ENCODE measurements at regions not wholly inside any gene's neighbourhood (a gene's known extent, or its start where the extent isn't known, plus 50 kb on each side); places are given as distances from the start of the nearest gene placed in this dataset.

GRCh38 chr18:49693717-49694005 is 119.7 kb downstream of the ACAA2 start:
- Histone ChIP-seq H4K5ac (ENCODE audit: insufficient read length, low read depth, low read length) (no peak overlapping the region), H4K8ac (replicated peaks; ENCODE audit: insufficient read length, low read depth, low read length) (no peak overlapping the region), H2BK120ac (ENCODE audit: low read depth, low read length, poor library complexity, severe bottlenecking) (no peak overlapping the region), H2BK12ac (ENCODE audit: insufficient read length, low read depth, low read length) (no peak overlapping the region), H2BK15ac (ENCODE audit: low read depth, low read length) (no peak overlapping the region), H3K9me3 (ENCODE audit: control insufficient read depth, low read depth, low read length) (no peaks in the 10 kb centered on the region), H3T11ph (ENCODE audit: low read length) (no peak overlapping the region), H3K79me2 (ENCODE audit: insufficient read depth, low read length) (no peaks in the 10 kb centered on the region), H2AK5ac (ENCODE audit: insufficient read length, low read length) (no peak overlapping the region), H3K23me2 (ENCODE audit: insufficient read length, low read depth, low read length, poor library complexity, severe bottlenecking) (no peaks in the 10 kb centered on the region), H3K56ac (ENCODE audit: insufficient read length, low read depth, low read length) (no peak overlapping the region), H2BK5ac (ENCODE audit: insufficient read length, low read length) (no peak overlapping the region), H2BK20ac (ENCODE audit: low read depth, low read length, poor library complexity, severe bottlenecking) (no peak overlapping the region), H3K27ac (ENCODE audit: insufficient read length, low read depth, low read length) (no peak overlapping the region), H3K79me1 (ENCODE audit: insufficient read depth, low read depth, low read length, poor library complexity, severe bottlenecking) (no peaks in the 10 kb centered on the region), H4K91ac (ENCODE audit: insufficient read length, low read depth, low read length) (no peak overlapping the region), H4K20me1 (ENCODE audit: control insufficient read depth, insufficient read depth, insufficient read length) (no peaks in the 10 kb centered on the region), H3K23ac (ENCODE audit: insufficient read length, low read depth, low read length) (no peak overlapping the region), H3K18ac (ENCODE audit: insufficient read length, low read depth, low read length) (no peak overlapping the region), H3K27me3 (ENCODE audit: insufficient read depth, low read length) (no peaks in the 10 kb centered on the region), H3K4me1 (ENCODE audit: insufficient read depth, low read length) (0 out of 2 replicates have a peak, but pooled peaks cover 2% of the 10 kb centered on the region), H2AFZ (ENCODE audit: low read length) (no peak overlapping the region), H3K14ac (ENCODE audit: insufficient read depth, low read length) (no peak overlapping the region), H3K9ac (ENCODE audit: extremely low read depth, insufficient read length, low read length) (no peak overlapping the region), H3K4me2 (ENCODE audit: insufficient read depth, insufficient read length, low read length) (no peak overlapping the region), H3K4ac (ENCODE audit: low read depth, low read length) (no peak overlapping the region)
- H3K36me3 Mint-ChIP-seq (ENCODE audit: insufficient read depth in 1 of 3, low read depth in 3 of 3), result no peaks in the 10 kb centered on the region; a peak in 1 of 7 replicates
- peaks cover 2% of the 10 kb centered on the region; the same call in 1 of the 2 replicates for H3K27me3 Mint-ChIP-seq (ENCODE audit: low read depth)
- H3K9me3 Mint-ChIP-seq, result no peaks in the 10 kb centered on the region; a peak in 2 of 5 replicates
- WGBS (ENCODE audit: extremely low coverage, insufficient read length, low lambda C conversion rate), result no CpG with 5 or more reads among the region's 4 CpGs
- peaks cover 15 to 20% of the 10 kb centered on the region in 2 experiments for H3K4me1 Mint-ChIP-seq
- TF ChIP-seq, protein P1, sequence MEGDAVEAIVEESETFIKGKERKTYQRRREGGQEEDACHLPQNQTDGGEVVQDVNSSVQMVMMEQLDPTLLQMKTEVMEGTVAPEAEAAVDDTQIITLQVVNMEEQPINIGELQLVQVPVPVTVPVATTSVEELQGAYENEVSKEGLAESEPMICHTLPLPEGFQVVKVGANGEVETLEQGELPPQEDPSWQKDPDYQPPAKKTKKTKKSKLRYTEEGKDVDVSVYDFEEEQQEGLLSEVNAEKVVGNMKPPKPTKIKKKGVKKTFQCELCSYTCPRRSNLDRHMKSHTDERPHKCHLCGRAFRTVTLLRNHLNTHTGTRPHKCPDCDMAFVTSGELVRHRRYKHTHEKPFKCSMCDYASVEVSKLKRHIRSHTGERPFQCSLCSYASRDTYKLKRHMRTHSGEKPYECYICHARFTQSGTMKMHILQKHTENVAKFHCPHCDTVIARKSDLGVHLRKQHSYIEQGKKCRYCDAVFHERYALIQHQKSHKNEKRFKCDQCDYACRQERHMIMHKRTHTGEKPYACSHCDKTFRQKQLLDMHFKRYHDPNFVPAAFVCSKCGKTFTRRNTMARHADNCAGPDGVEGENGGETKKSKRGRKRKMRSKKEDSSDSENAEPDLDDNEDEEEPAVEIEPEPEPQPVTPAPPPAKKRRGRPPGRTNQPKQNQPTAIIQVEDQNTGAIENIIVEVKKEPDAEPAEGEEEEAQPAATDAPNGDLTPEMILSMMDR (conservative IDR thresholded peaks at IDR 0.05), result no peak
- no peak overlapping the region for H3K27ac Mint-ChIP-seq
- no peak for DNase-seq
- no peak overlapping the region for H3K4me3 Mint-ChIP-seq
